GM04504 (cell line): ENCODE measurements at regions not wholly inside any gene's neighbourhood (a gene's known extent, or its start where the extent isn't known, plus 50 kb on each side); places are given as distances from the start of the nearest gene placed in this dataset.

Experiments
- DNase-seq: peaks from one replicate; pipeline ENCODE4 v3.0.0-alpha.2; 2012; ENCODE audit warnings: low read depth

DNA sequence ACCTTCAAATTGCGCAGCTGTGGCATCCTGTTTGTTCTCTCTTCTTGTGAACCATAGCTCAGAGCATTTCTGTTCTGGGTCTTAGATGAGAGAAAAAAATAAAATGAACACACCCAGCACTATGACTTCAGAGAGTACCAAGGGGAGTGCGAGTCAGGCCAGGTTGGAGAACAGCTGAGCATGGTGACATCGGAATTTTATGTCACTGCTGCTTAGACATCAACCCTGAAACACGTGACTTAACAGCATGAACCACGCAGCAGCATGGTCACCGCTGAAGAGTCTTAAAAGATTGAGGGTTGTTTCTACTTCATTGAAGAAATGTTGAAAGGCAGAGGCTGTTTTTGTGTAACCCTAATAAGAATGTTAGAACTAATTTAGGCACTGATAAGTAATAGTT lies 288.8 kb upstream of the SOX11 start:
- no peak for DNase-seq

DNA sequence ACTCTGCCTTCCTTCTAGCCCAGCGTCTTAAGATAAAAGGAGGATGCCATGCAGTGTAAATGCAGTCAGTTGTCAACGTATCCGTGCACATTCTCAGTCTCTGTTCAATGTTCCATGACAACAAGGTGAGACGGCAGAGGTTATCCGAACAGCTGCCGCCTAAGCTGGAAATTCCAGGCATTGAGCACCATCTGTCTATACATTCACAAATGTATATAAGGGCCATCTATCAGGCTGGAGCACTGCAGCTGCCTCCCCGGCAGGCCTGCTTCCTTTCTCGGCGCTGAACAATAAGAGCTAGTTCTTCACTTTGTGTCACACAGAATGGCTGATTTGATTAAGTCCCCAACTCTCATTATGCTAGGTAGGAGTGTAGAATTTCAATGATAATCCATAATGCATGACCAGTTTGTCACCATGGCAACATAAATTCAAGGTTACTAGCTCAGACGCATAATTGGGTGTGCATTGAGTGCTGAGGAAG lies 282.2 kb upstream of the SOX11 start:
- no peak for DNase-seq

- no peak for DNase-seq
Measured at GRCh38 chr2:5410991-5411700, 281.0 kb upstream of the SOX11 start.

GRCh38 chr2:5412001-5412400 lies 280.2 kb upstream of the SOX11 start:
- DNase-seq = no peak

- DNase-seq = no peak
Measured at GRCh38 chr2:5433855-5434254, 258.3 kb upstream of the SOX11 start.

DNA sequence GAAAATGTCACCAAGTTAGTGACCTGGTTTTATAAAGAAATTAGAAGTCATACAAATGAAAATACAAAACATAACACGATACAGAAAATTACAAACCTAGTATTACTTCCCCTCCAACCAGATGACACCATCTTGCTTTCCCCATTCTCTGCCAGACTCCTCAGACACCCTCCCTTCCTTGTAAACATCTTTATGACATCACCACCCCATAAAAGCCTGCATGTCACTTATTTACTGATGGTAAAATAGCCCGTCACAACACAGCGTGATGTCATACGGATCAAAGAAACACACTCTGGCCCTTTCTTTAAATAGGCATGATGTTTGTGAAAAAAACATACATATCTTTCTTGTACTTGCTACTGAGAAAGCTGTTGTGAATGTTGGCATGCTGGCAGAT lies 254.8 kb upstream of the SOX11 start:
- DNase-seq = no peak

DNA sequence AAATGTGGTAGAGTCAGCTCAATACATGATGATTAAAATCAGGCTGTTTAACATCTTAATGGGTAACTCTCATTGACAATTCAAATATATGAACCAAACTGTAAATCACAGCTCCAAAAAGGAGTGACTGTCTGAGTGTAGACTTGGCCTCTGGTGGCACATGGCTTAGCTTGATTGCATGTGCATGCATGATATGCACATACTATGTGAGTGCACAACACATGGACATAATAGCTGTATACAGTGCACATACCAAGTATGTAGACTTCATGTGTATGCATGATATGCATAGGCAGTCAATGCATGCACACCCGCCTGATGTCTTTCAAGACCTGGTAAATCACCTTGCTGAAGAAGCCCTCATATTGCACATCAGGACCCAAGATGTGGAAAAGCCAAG lies 252.0 kb upstream of the SOX11 start:
- DNase-seq = no peak

DNA sequence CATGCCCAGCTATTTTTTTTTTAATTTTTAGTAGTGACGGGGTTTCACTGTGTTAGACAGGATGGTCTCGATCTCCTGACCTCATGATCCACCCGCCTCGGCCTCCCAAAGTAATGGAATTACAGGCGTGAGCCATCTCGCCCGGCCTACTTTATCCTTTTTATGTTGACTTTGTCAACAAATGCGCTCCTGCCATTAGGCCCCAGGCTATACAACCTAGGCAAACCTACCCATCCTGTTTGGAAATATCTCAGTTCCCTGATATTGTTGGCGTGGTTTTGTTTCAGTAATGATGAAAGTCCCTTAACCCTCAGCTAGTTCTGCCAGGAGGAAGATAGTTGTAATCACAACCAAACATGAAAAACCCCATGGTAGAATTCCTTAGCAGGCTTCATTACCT lies 249.4 kb upstream of the SOX11 start:
- no peak for DNase-seq

DNA sequence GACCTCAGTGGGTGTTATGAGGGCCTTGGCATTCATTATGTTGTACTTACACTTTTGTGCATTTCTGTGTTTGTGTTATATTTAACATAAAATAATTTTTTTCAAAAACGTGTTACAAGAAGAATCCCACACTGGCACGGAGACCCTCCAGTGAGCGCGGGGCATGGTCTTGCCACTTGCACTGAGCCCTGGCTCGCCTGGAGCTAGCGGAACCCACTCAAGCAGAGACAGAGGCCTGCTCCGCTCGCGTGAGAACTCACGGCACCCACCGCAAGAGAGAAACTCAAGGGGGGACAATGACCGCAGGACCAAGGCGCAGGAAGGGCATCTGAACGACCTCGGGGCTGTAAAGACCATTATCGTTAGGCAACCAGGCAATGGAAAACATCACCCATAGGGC lies 248.0 kb upstream of the SOX11 start:
- DNase-seq = no peak

DNA sequence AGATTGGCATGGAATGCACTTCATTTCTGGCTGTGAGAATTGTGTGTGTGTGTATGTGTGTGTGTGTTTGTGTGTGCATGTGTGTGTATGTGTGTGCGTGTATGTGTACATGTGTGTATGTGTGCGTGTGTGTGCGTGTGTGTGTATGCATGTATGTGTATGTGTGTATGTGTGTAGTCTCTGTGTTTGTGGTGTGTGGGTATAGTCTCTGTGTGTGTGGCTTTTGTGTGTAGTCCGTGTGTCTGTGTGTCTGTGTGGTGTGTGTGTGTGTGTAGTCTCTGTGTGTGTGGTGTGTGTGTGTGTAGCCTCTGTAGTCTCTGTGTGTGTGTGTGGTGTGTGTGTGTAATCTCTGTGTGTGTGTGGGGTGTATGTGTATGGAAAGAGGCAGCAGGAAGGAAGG lies 247.3 kb upstream of the SOX11 start:
- no peak for DNase-seq

- DNase-seq = no peak
Measured at GRCh38 chr2:5449867-5450266, 242.3 kb upstream of the SOX11 start.

DNA sequence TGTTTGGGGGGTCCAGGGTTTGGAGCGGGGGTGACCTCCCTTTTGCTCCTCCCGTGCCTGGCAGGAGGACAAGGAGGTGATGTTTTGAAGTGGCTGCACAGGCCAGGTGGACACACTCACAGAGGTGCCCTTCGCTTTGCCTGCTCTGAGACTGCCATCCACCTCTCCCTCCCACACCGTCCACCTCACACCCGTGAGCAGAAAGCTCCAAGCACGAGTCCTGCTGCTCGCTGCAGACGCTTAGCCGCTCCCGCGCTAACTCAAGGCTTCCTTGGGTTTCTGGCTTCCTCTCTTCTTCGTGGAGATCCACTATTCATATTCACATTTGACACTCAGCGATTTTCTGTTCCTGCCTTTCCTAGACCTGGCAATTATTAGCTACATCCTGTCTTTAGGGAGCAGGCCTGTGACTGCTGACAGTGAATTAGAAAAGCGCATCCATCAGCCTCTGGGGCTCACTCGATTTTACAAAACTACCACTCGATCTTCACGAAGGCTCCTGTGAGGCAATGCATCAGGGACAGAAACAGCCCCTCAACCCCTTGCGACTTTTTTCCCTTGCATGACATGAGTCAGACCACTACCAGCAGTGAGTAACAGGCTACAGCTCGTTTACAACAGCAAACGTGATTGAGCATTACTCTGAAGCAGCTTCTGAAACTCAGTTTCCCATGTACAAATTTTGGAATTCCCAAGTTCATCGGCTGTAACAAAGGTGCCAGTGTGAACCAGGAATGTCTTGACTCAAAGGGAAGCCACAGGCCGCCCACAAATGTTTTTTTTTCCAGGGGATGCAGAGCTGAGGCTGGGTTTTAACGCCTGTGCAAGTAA lies 238.7 kb upstream of the SOX11 start:
- DNase-seq = no peak

- no peak for DNase-seq
Measured at GRCh38 chr2:5454051-5454390, 238.2 kb upstream of the SOX11 start.

GRCh38 chr2:5459041-5459440 lies 233.1 kb upstream of the SOX11 start:
- DNase-seq = no peak

GRCh38 chr2:5464657-5465056 lies 227.5 kb upstream of the SOX11 start:
- no peak for DNase-seq

GRCh38 chr2:5465859-5466258 lies 226.3 kb upstream of the SOX11 start:
- DNase-seq = no peak

GRCh38 chr2:5467178-5467905 lies 224.8 kb upstream of the SOX11 start:
- no peak for DNase-seq

GRCh38 chr2:5472673-5473072 lies 219.5 kb upstream of the SOX11 start:
- DNase-seq = no peak

DNA sequence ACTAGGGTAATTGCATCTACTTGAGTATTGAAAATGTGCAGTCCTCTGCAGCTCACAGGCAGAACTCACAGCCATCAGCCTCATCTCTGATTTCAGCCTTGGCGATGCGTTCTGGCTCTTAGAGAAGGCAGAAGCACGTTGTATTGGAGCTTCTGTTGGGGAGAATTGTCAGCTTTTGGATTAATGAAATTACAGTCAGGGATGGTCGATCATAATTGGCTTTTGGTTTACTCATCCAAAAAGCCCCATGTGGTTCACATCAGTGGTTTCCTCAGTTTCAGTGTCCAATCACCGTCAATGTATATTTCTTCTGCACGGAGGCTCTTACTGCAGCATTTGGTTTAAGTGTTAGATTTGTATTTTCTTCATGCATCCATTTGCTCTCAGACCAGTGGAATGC lies 218.5 kb upstream of the SOX11 start:
- DNase-seq = no peak

DNA sequence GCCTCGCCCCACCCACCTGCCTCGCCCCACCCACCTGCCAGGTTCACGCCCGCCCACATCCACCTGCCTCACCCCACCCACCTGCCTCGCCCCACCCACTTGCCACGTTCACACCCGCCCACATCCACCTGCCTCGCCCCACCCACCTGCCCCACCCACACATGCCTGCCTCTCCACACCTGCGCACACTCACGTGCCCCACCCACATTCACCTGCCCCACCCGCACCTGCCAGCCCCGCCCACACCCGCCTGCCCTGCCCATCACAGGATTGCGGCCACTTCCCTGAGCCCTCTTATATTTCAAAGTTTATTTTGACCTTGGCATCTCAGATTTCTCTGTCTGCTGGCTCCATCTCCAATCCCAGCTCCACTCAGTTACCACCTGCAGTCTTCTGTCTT lies 217.5 kb upstream of the SOX11 start:
- no peak for DNase-seq

DNA sequence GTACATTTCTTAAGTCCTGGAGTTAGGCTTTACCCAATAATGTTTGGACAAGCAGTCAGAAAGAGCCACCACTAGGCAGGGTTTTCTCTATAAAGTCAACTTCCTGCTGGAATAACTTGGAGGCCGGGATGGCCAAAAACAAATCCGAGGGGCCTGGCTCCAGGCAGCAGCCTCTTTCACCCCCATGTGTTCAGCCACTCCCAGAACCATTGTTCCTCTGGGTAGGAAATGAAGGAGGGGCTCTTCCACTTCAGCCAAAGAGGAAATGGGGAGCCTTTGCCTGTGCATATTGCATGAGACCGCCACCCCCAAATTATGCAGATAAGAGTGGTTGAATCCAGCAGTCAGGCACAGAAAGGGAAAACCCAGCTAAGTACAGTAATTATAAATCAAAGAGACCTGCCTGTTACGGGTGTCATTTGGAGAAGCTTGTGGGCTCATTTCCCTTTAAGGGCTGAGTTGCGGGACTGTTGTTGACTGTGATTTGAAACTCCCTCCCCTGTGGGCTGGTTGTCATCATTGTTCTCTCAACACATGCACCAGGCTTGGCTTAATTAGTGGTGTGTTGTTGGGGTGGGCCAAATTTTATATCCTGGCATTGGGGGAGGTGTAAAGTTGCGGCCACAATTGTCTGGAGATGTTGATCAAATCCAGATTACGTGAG lies 212.8 kb upstream of the SOX11 start:
- no peak for DNase-seq

GRCh38 chr2:5482929-5483331 lies 209.3 kb upstream of the SOX11 start:
- no peak for DNase-seq
